ENCODE measurements at regions not wholly inside any gene's neighbourhood (a gene's known extent, or its start where the extent isn't known, plus 50 kb on each side); places are given as distances from the start of the nearest gene placed in this dataset.

GRCh38 chr22:48743601-48744282 lies 1083.9 kb downstream of the BRD1 start:
- intact Hi-C loops (cut with micrococcal nuclease): no loop called here
- H4K20me1 ChIP-seq (ENCODE audit: control insufficient read depth, insufficient read depth, low read length, poor library complexity, severe bottlenecking): no peaks in the 10 kb centered on the region
- H3K4me2 ChIP-seq (replicated peaks; ENCODE audit: low read depth, low read length, poor library complexity, severe bottlenecking): no peak overlapping the region
- TF ChIP-seq, protein P1, sequence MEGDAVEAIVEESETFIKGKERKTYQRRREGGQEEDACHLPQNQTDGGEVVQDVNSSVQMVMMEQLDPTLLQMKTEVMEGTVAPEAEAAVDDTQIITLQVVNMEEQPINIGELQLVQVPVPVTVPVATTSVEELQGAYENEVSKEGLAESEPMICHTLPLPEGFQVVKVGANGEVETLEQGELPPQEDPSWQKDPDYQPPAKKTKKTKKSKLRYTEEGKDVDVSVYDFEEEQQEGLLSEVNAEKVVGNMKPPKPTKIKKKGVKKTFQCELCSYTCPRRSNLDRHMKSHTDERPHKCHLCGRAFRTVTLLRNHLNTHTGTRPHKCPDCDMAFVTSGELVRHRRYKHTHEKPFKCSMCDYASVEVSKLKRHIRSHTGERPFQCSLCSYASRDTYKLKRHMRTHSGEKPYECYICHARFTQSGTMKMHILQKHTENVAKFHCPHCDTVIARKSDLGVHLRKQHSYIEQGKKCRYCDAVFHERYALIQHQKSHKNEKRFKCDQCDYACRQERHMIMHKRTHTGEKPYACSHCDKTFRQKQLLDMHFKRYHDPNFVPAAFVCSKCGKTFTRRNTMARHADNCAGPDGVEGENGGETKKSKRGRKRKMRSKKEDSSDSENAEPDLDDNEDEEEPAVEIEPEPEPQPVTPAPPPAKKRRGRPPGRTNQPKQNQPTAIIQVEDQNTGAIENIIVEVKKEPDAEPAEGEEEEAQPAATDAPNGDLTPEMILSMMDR (IDR thresholded peaks at IDR 0.05): no peak
- TF ChIP-seq EZH2 (IDR thresholded peaks at IDR 0.05; ENCODE audit: borderline replicate concordance, insufficient read depth, low read depth, low read length, poor library complexity, severe bottlenecking): no peak
- WGBS (ENCODE audit: insufficient coverage): 93% methylated on average over 31 of the region's 32 CpGs
- Mint-ChIP-seq H3K27ac (no peak overlapping the region), H3K4me3 (no peak overlapping the region), H3K27me3 (no peaks in the 10 kb centered on the region), H3K4me1 (no peaks in the 10 kb centered on the region), H3K9me3 (ENCODE audit: insufficient read depth) (peaks cover 2% of the 10 kb centered on the region)
- H3K36me3 ChIP-seq (replicated peaks in 1 of 2; ENCODE audit: control extremely low read depth in 1 of 2, control insufficient read depth in 1 of 2, extremely low read depth in 1 of 2, insufficient read depth in 2 of 2, low read length in 1 of 2): no peaks in the 10 kb centered on the region
- H3K4me3 ChIP-seq (ENCODE audit: control extremely low read depth in 1 of 5, extremely low read depth in 1 of 5, insufficient read depth in 1 of 5, low read depth in 2 of 5, low read length in 4 of 5): no peak overlapping the region
- no peak overlapping the region for H3K9ac ChIP-seq (ENCODE audit: low read length)
- DNase-seq (no peak), ATAC-seq (ENCODE audit: low read depth) (no peak)
- ChIA-PET POLR2A (no interaction called here), CTCF (no interaction called here)
- H2AFZ ChIP-seq (ENCODE audit: insufficient read depth, low read depth, low read length, poor library complexity, severe bottlenecking): no peak overlapping the region
- no peaks in the 10 kb centered on the region for H3K27me3 ChIP-seq (replicated peaks in 1 of 4; ENCODE audit: control extremely low read depth in 1 of 4, control insufficient read depth in 3 of 4, insufficient read depth in 4 of 4, low read length in 3 of 4)
- H3K4me1 ChIP-seq (ENCODE audit: control insufficient read depth in 2 of 2, insufficient read depth in 2 of 2, low read length in 2 of 2): no peaks in the 10 kb centered on the region
- peaks cover 0 to 54% (median 0%) of the 10 kb centered on the region in 3 donors for H3K9me3 ChIP-seq (ENCODE audit: control extremely low read depth in 1 of 3, control insufficient read depth in 2 of 3, insufficient read depth in 1 of 3, low read length in 2 of 3)
- no peak overlapping the region for H3K27ac ChIP-seq (ENCODE audit: low read length in 2 of 2)
- H3K79me2 ChIP-seq (ENCODE audit: control insufficient read depth, insufficient read depth, low read length): no peaks in the 10 kb centered on the region

DNA sequence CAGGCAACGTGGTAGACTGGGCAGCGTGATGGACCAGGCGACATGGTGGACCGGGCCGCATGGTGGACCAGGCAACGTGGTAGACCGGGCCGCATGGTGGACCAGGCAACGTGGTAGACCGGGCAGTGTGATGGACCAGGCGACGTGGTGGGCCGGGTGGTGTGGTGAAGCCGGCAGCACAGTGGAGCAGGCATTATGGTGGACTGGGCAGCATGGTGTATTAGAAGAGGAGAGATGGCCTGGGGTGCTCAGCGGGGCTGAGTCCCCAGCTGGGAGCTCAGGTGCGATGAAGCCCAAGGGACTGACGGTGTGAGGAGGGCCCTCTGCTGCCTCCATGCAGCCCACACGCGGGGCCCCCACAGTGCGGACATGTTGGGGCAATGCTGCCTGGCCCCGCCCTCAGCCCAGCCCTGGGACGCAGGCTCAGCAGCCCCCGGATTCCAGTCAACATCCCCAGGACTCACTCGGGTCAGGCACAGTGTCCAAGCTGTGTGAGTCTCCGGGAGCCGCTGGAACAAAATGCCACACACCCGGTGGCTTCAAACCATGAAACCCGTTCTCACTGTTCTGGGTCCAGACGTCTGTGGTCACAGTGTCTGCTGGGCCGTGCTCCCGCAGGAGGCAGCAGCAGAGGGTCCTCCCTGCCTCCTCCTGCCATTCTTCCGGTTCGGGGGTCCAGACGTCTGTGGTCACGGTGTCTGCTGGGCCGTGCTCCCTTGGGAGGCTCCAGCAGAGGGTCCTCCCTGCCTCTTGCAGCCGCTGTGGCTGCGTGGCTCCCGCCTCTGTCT lies 1084.9 kb downstream of the BRD1 start:
- no peaks in the 10 kb centered on the region for H4K20me1 ChIP-seq (ENCODE audit: control insufficient read depth, insufficient read depth, low read length, poor library complexity, severe bottlenecking)
- ChIA-PET CTCF (no interaction called here), POLR2A (no interaction called here)
- H3K27ac ChIP-seq (ENCODE audit: low read length in 2 of 2): no peak overlapping the region
- no peaks in the 10 kb centered on the region for H3K27me3 Mint-ChIP-seq
- H3K27ac Mint-ChIP-seq: peak overlapping the region; percentile 16
- no peak overlapping the region for H3K4me2 ChIP-seq (replicated peaks; ENCODE audit: low read depth, low read length, poor library complexity, severe bottlenecking)
- DNase-seq: no peak
- H3K4me1 ChIP-seq (ENCODE audit: control insufficient read depth in 2 of 2, insufficient read depth in 2 of 2, low read length in 2 of 2): no peaks in the 10 kb centered on the region
- H3K4me1 Mint-ChIP-seq: no peaks in the 10 kb centered on the region
- H3K4me3 ChIP-seq (ENCODE audit: control extremely low read depth in 1 of 5, extremely low read depth in 1 of 5, insufficient read depth in 1 of 5, low read depth in 2 of 5, low read length in 4 of 5): no peak overlapping the region
- H3K9me3 ChIP-seq (ENCODE audit: control extremely low read depth in 1 of 3, control insufficient read depth in 2 of 3, insufficient read depth in 1 of 3, low read length in 2 of 3): peaks cover 0 to 58% (median 0%) of the 10 kb centered on the region in 3 donors
- no peak overlapping the region for H3K9ac ChIP-seq (ENCODE audit: low read length)
- 95% methylated on average over 39 of the region's 39 CpGs for WGBS (ENCODE audit: insufficient coverage)
- TF ChIP-seq, protein P1 (IDR thresholded peaks at IDR 0.05): no peak
- no peak for TF ChIP-seq EZH2 (IDR thresholded peaks at IDR 0.05; ENCODE audit: borderline replicate concordance, insufficient read depth, low read depth, low read length, poor library complexity, severe bottlenecking)
- no peaks in the 10 kb centered on the region for H3K27me3 ChIP-seq (replicated peaks in 1 of 4; ENCODE audit: control extremely low read depth in 1 of 4, control insufficient read depth in 3 of 4, insufficient read depth in 4 of 4, low read length in 3 of 4)
- no peak overlapping the region for H3K4me3 Mint-ChIP-seq
- no peak for ATAC-seq (ENCODE audit: low read depth)
- no peaks in the 10 kb centered on the region for H3K79me2 ChIP-seq (ENCODE audit: control insufficient read depth, insufficient read depth, low read length)
- no peaks in the 10 kb centered on the region for H3K36me3 ChIP-seq (replicated peaks in 1 of 2; ENCODE audit: control extremely low read depth in 1 of 2, control insufficient read depth in 1 of 2, extremely low read depth in 1 of 2, insufficient read depth in 2 of 2, low read length in 1 of 2)
- intact Hi-C loops (cut with micrococcal nuclease): no loop called here
- H3K9me3 Mint-ChIP-seq (ENCODE audit: insufficient read depth): peaks cover 2% of the 10 kb centered on the region
- no peak overlapping the region for H2AFZ ChIP-seq (ENCODE audit: insufficient read depth, low read depth, low read length, poor library complexity, severe bottlenecking)
